H1 (cell line): ENCODE measurements at regions not wholly inside any gene's neighbourhood (a gene's known extent, or its start where the extent isn't known, plus 50 kb on each side); places are given as distances from the start of the nearest gene placed in this dataset.

ENCODE experiments used
- CTCF ChIA-PET: fragments of 300-600 bp; sonication (Branson Sonifier 250); formaldehyde crosslinking; loops from one replicate; lab custom pipeline; 2021; ENCODE audit not compliant: partially characterized antibody; lab: Charles Lee
- POLR2A ChIA-PET: fragments of 300-600 bp; sonication (Branson Sonifier 250); formaldehyde crosslinking; loops from one replicate; lab custom pipeline; 2021; ENCODE audit warnings: inconsistent platforms; ENCODE audit not compliant: partially characterized antibody; lab: Charles Lee
- DNase-seq, 2 experiments: peaks; one replicate each; pipeline versions ENCODE4 v3.0.0 to v3.0.0-alpha.2; 2010 to 2022; ENCODE audit warnings: low spot score in 2 of 2, low read depth in 1 of 2, mixed read lengths in 1 of 2
- FAIRE-seq: peaks from 2 replicates; lab custom pipeline; 2011; peaks lifted over from hg19 to GRCh38; lab: Jason Lieb, UNC
- H2AFZ ChIP-seq: 2 replicates; pipeline ENCODE4 v1.8.1; 2012; ENCODE audit warnings: low read length, inconsistent platforms
- H2AK5ac ChIP-seq: 2 replicates; pipeline ENCODE4 v1.6.1; 2013; ENCODE audit warnings: low read depth, low read length
- H2BK120ac ChIP-seq: replicated peaks from 2 replicates; pipeline ENCODE3; 2013; ENCODE audit warnings: low read depth, low read length, inconsistent platforms
- H2BK12ac ChIP-seq: 2 replicates; pipeline ENCODE4 v1.6.1; 2013; ENCODE audit warnings: low read depth, low read length
- H2BK15ac ChIP-seq: 2 replicates; pipeline ENCODE4 v1.6.1; 2013; ENCODE audit warnings: low read length
- H2BK20ac ChIP-seq: 2 replicates; pipeline ENCODE4 v1.6.1; 2013; ENCODE audit warnings: low read length
- H2BK5ac ChIP-seq: 2 replicates; pipeline ENCODE4 v1.6.1; 2013; ENCODE audit warnings: low read depth, low read length
- H3K14ac ChIP-seq: 2 replicates; pipeline ENCODE4 v1.6.1; 2013; ENCODE audit warnings: inconsistent platforms; ENCODE audit not compliant: insufficient read length
- H3K18ac ChIP-seq: 2 replicates; pipeline ENCODE4 v1.6.1; 2013; ENCODE audit warnings: low read length; ENCODE audit errors: extremely low read depth
- H3K23ac ChIP-seq: 2 replicates; pipeline ENCODE4 v1.6.1; 2013; ENCODE audit warnings: inconsistent platforms; ENCODE audit not compliant: insufficient read length
- H3K23me2 ChIP-seq: 2 replicates; pipeline ENCODE4 v1.6.1; 2013; ENCODE audit warnings: low read depth, low read length
- H3K27ac ChIP-seq: 2 replicates; pipeline ENCODE4 v1.6.1; 2011; ENCODE audit warnings: low read depth, low read length, inconsistent platforms
- H3K27me3 ChIP-seq, 4 experiments: replicated peaks in 1 of 4; 1 replicate in 1 of 4; 2 replicates in 3 of 4; pipeline versions ENCODE4 v1.6.1 to v1.8.1; 2011 to 2013; ENCODE audit warnings: low read length in 3 of 4, mild to moderate bottlenecking in 3 of 4, inconsistent platforms in 2 of 4, mixed read lengths in 2 of 4, moderate library complexity in 1 of 4; ENCODE audit not compliant: control insufficient read depth in 3 of 4, insufficient read depth in 3 of 4; ENCODE audit errors: extremely low read depth in 1 of 4
- H3K36me3 ChIP-seq, 4 experiments: 2 replicates each; pipeline versions ENCODE4 v1.6.1 to v1.8.1; 2011 to 2013; ENCODE audit warnings: mild to moderate bottlenecking in 4 of 4, low read length in 3 of 4, moderate library complexity in 2 of 4, control low read depth in 1 of 4, inconsistent platforms in 1 of 4; ENCODE audit not compliant: insufficient read depth in 4 of 4, control insufficient read depth in 2 of 4
- H3K4ac ChIP-seq: replicated peaks from 2 replicates; pipeline ENCODE3; 2013; ENCODE audit warnings: low read length, low read depth, mixed read lengths, inconsistent platforms; ENCODE audit not compliant: insufficient read length
- H3K4me1 ChIP-seq, 4 experiments: replicated peaks in 1 of 4; 1 replicate in 1 of 4; 2 replicates in 3 of 4; pipeline versions ENCODE4 v1.6.1 to v1.8.1; 2011 to 2013; ENCODE audit warnings: low read length in 3 of 4, inconsistent platforms in 2 of 4, mixed read lengths in 1 of 4; ENCODE audit not compliant: insufficient read depth in 4 of 4, control insufficient read depth in 3 of 4
- H3K4me2 ChIP-seq, 2 experiments: 2 replicates each; pipeline versions ENCODE4 v1.6.1 to v1.8.1; 2011 to 2013; ENCODE audit warnings: low read depth in 2 of 2, low read length in 2 of 2, control low read depth in 1 of 2, inconsistent platforms in 1 of 2, mild to moderate bottlenecking in 1 of 2; ENCODE audit not compliant: insufficient read depth in 1 of 2
- H3K4me3 ChIP-seq, 4 experiments: fragments of 200-600, 300-600 bp in 1 of 4; sonication (generic), shearing (Covaris generic), sonication (Bioruptor Twin) in 1 of 4; 2 replicates each; pipeline versions ENCODE4 v1.5.1 to v1.8.1; 2011 to 2016; ENCODE audit warnings: low read length in 4 of 4, low read depth in 3 of 4, control low read depth in 2 of 4, inconsistent platforms in 2 of 4, mild to moderate bottlenecking in 2 of 4, mixed read lengths in 1 of 4, moderate library complexity in 1 of 4; ENCODE audit not compliant: insufficient read depth in 2 of 4; ENCODE audit errors: extremely low read depth in 1 of 4
- H3K56ac ChIP-seq: replicated peaks from 2 replicates; pipeline ENCODE3; 2013; ENCODE audit warnings: low read depth, mild to moderate bottlenecking, mixed read lengths, low read length, inconsistent platforms; ENCODE audit not compliant: insufficient read length
- H3K79me1 ChIP-seq: 2 replicates; pipeline ENCODE4 v1.6.1; 2013; ENCODE audit warnings: low read depth, low read length, control low read depth
- H3K79me2 ChIP-seq, 2 experiments: 2 replicates each; pipeline versions ENCODE4 v1.6.1 to v1.8.1; 2012 to 2013; ENCODE audit warnings: low read length in 2 of 2, mild to moderate bottlenecking in 2 of 2, inconsistent platforms in 1 of 2; ENCODE audit not compliant: insufficient read depth in 2 of 2, control insufficient read depth in 1 of 2
- H3K9ac ChIP-seq, 4 experiments: replicated peaks in 1 of 4; 1 replicate in 1 of 4; 2 replicates in 3 of 4; pipeline versions ENCODE4 v1.6.1 to v1.8.1; 2011 to 2013; ENCODE audit warnings: low read depth in 3 of 4, low read length in 3 of 4, control low read depth in 2 of 4, mild to moderate bottlenecking in 2 of 4, moderate library complexity in 2 of 4, inconsistent platforms in 1 of 4; ENCODE audit errors: extremely low read depth in 1 of 4
- H3K9me3 ChIP-seq, 2 experiments: 2 replicates each; pipeline versions ENCODE4 v1.6.1 to v1.8.1; 2012 to 2013; ENCODE audit warnings: mild to moderate bottlenecking in 2 of 2, moderate library complexity in 2 of 2, control low read depth in 1 of 2, inconsistent platforms in 1 of 2, low read depth in 1 of 2, low read length in 1 of 2, mixed read lengths in 1 of 2; ENCODE audit not compliant: insufficient read depth in 2 of 2
- H4K20me1 ChIP-seq, 2 experiments: replicated peaks in 1 of 2; 2 replicates each; pipeline versions ENCODE3 to v1.8.1; 2011 to 2013; ENCODE audit warnings: inconsistent platforms in 2 of 2, low read length in 2 of 2, mild to moderate bottlenecking in 1 of 2; ENCODE audit not compliant: insufficient read depth in 2 of 2, control insufficient read depth in 1 of 2
- H4K5ac ChIP-seq: 2 replicates; pipeline ENCODE4 v1.6.1; 2013; ENCODE audit warnings: low read length, low read depth, mixed read lengths, inconsistent platforms; ENCODE audit not compliant: insufficient read length
- H4K8ac ChIP-seq: 2 replicates; pipeline ENCODE4 v1.8.0; 2013; ENCODE audit warnings: mild to moderate bottlenecking, moderate library complexity, low read length, inconsistent platforms; ENCODE audit not compliant: insufficient read depth; ENCODE audit errors: extremely low read depth
- H4K91ac ChIP-seq: replicated peaks from 2 replicates; pipeline ENCODE3; 2013; ENCODE audit warnings: low read length, mixed read lengths, inconsistent platforms; ENCODE audit not compliant: insufficient read length
- BACH1 ChIP-seq: IDR thresholded peaks from 2 replicates; pipeline ENCODE4 v1.6.1; 2012; ENCODE audit warnings: low read length, improper control_type of control experiment
- BCL11A ChIP-seq, 2 experiments: IDR thresholded peaks; one replicate each; pipeline ENCODE4 v1.6.1; 2011; ENCODE audit warnings: low read depth in 2 of 2, low read length in 2 of 2, mild to moderate bottlenecking in 2 of 2
- BRCA1 ChIP-seq: IDR thresholded peaks from 2 replicates; pipeline ENCODE4 v1.6.1; 2012; ENCODE audit warnings: low read depth, low read length, improper control_type of control experiment
- CHD1 ChIP-seq: IDR thresholded peaks from 2 replicates; pipeline ENCODE4 v1.6.1; 2012; ENCODE audit warnings: low read depth, low read length, improper control_type of control experiment
- CHD2 ChIP-seq: IDR thresholded peaks from 2 replicates; pipeline ENCODE4 v1.6.1; 2012; ENCODE audit warnings: low read length, improper control_type of control experiment
- EZH2 ChIP-seq: fragments of 200-600 bp; sonication (generic); IDR thresholded peaks from 2 replicates; pipeline ENCODE4 v1.7.1; 2012; ENCODE audit warnings: low read depth, mild to moderate bottlenecking, moderate library complexity, low read length, inconsistent platforms; ENCODE audit not compliant: severe bottlenecking
- JUN ChIP-seq: IDR thresholded peaks from 2 replicates; pipeline ENCODE4 v1.6.1; 2011; ENCODE audit warnings: low read depth, mild to moderate bottlenecking, improper control_type of control experiment, low read length
- JUND ChIP-seq: IDR thresholded peaks from 2 replicates; pipeline ENCODE4 v1.6.1; 2011; ENCODE audit warnings: mild to moderate bottlenecking, improper control_type of control experiment, low read length
- POLR2AphosphoS5 ChIP-seq: IDR thresholded peaks from 2 replicates; pipeline ENCODE4 v1.6.1; 2011; ENCODE audit warnings: low read depth, low read length
- RXRA ChIP-seq: IDR thresholded peaks from 2 replicates; pipeline ENCODE4 v1.6.1; 2011; ENCODE audit warnings: low read depth, mild to moderate bottlenecking, low read length, moderate library complexity; ENCODE audit not compliant: insufficient read depth
- SAP30 ChIP-seq: fragments of 300-600 bp; sonication (generic); IDR thresholded peaks from 2 replicates; pipeline ENCODE4 v1.7.1; 2012; ENCODE audit warnings: low read length, moderate library complexity, mild to moderate bottlenecking, inconsistent platforms; ENCODE audit not compliant: insufficient read depth, insufficient replicate concordance
- SP1 ChIP-seq: IDR thresholded peaks from 2 replicates; pipeline ENCODE4 v1.6.1; 2011; ENCODE audit warnings: low read depth, low read length
- TCF12 ChIP-seq: IDR thresholded peaks from 2 replicates; pipeline ENCODE4 v1.6.1; 2011; ENCODE audit warnings: low read depth, mild to moderate bottlenecking, low read length
- YY1 ChIP-seq: IDR thresholded peaks from 2 replicates; pipeline ENCODE4 v1.6.1; 2011; ENCODE audit warnings: low read depth, mild to moderate bottlenecking, low read length
- WGBS, 2 experiments: shearing (Covaris generic) in 1 of 2; methylation state at CpG; one replicate each; pipeline versions ENCODE4 v1.1.6 to v1.1.7; 2013 to 2015; ENCODE audit warnings: low lambda C conversion rate in 2 of 2, mixed read lengths in 2 of 2, inconsistent platforms in 1 of 2, low coverage in 1 of 2, missing lambda C conversion rate in 1 of 2; ENCODE audit not compliant: insufficient replicate concordance in 2 of 2, insufficient coverage in 1 of 2, insufficient read length in 1 of 2; ENCODE audit errors: extremely low coverage in 1 of 2, missing lambda C conversion rate in 1 of 2; 5-methylcytosine and 5-hydroxymethylcytosine counted together

GRCh38 chr6:15087186-15087589, 158.7 kb upstream of the JARID2 start:
- H3K27ac ChIP-seq, result no peak overlapping the region
- H3K4me3 ChIP-seq, result no peak overlapping the region
- H3K4me1 ChIP-seq, result peaks cover 0 to 3% (median 0%) of the 10 kb centered on the region in 4 experiments; a peak in 2 of 7 replicates
- no peaks in the 10 kb centered on the region for H4K20me1 ChIP-seq
- POLR2A ChIA-PET, result no interaction called here
- no peak overlapping the region for H4K8ac ChIP-seq
- H3K79me2 ChIP-seq, result no peaks in the 10 kb centered on the region
- H2BK5ac ChIP-seq, result no peak overlapping the region
- H3K23ac ChIP-seq, result no peak overlapping the region
- H4K5ac ChIP-seq, result no peak overlapping the region
- no peaks in the 10 kb centered on the region; the same call in 1 of the 2 replicates for H3K79me1 ChIP-seq
- no peaks in the 10 kb centered on the region for H3K36me3 ChIP-seq
- H3K23me2 ChIP-seq, result no peaks in the 10 kb centered on the region
- H3K9ac ChIP-seq, result no peak overlapping the region
- H3K14ac ChIP-seq, result no peak overlapping the region
- H3K4me2 ChIP-seq, result no peak overlapping the region
- H2AK5ac ChIP-seq, result no peak overlapping the region
- no peak overlapping the region for H4K91ac ChIP-seq
- peak overlapping the region; percentile 34; the same call in 1 of the 2 replicates for H3K18ac ChIP-seq
- H2BK15ac ChIP-seq, result no peak overlapping the region
- H2AFZ ChIP-seq, result no peak overlapping the region
- no peak for TF ChIP-seq SAP30
- TF ChIP-seq BCL11A (IDR thresholded peaks at IDR 0.05; ENCODE audit: low read depth in 2 of 2, low read length in 2 of 2), result no peak
- TF ChIP-seq CHD2, result no peak
- no peak for TF ChIP-seq BACH1
- TF ChIP-seq TCF12, result no peak
- no peak for TF ChIP-seq CHD1
- TF ChIP-seq EZH2, result no peak
- no peak for TF ChIP-seq JUN
- TF ChIP-seq BRCA1, result no peak
- no peak for TF ChIP-seq JUND
- TF ChIP-seq POLR2AphosphoS5, result no peak
- no peak for TF ChIP-seq YY1
- TF ChIP-seq RXRA, result no peak
- no peak for TF ChIP-seq SP1
- TF ChIP-seq, all 59 proteins: peak for 0
- CTCF ChIA-PET, result interaction anchor here (0.6 kb wide), 1 partner anchor 190 kb away, joined by 3 read pairs; no protein-coding TSS in a partner anchor
- DNase-seq (no peak), FAIRE-seq (no peak)
- Histone ChIP-seq H2BK20ac (no peak overlapping the region), H3K56ac (no peak overlapping the region), H3K27me3 (no peaks in the 10 kb centered on the region), H2BK12ac (no peak overlapping the region; the same call in 1 of the 2 replicates), H3K4ac (no peak overlapping the region), H2BK120ac (no peak overlapping the region), H3K9me3 (no peaks in the 10 kb centered on the region)
- 96% methylated on average over 5 of the region's 5 CpGs; no CpG with 5 or more reads in 1 of the 2 experiments for WGBS, 2 experiments
